T-cell (primary cell): ENCODE measurements at regions not wholly inside any gene's neighbourhood (a gene's known extent, or its start where the extent isn't known, plus 50 kb on each side); places are given as distances from the start of the nearest gene placed in this dataset.

ENCODE experiments used
- ATAC-seq, 4 experiments: fragments of 200-7000 bp in 3 of 4; fragments of 150-1000 bp in 1 of 4; cut with Tn5 transposase; replicated peaks in 1 of 4; 1 replicate in 3 of 4; 2 replicates in 1 of 4; pipeline ENCODE4 v1.10.0; 2021; ENCODE audit warnings: moderate library complexity in 3 of 4, mild to moderate bottlenecking in 2 of 4, moderate number of reproducible peaks in 1 of 4
- CTCF ChIA-PET, 2 donors: fragments of 300-600 bp; sonication (Branson Sonifier 250); formaldehyde crosslinking; loops; one replicate each; lab custom pipeline; 2022; ENCODE audit warnings: antibody characterized with exemption in 2 of 2; lab: Charles Lee
- POLR2A ChIA-PET, 2 donors: fragments of 300-600 bp; sonication (Branson Sonifier 250); formaldehyde crosslinking; loops; one replicate each; lab custom pipeline; 2022; ENCODE audit warnings: antibody characterized with exemption in 2 of 2; lab: Charles Lee
- DNase-seq, 35 experiments: peaks; one replicate each; pipeline versions ENCODE4 v3.0.0 to v3.0.0-alpha.2; 2013 to 2023
- H3K27ac ChIP-seq: one replicate; pipeline ENCODE4 v1.5.1; 2013; ENCODE audit warnings: low read length
- H3K27me3 ChIP-seq, 2 experiments: replicated peaks in 1 of 2; 1 replicate in 1 of 2; 2 replicates in 1 of 2; pipeline versions ENCODE4 v1.6.1 to v1.7.0; 2013; ENCODE audit warnings: low read length in 1 of 2, mixed read lengths in 1 of 2; ENCODE audit not compliant: control insufficient read depth in 2 of 2, insufficient read depth in 2 of 2; ENCODE audit errors: extremely low read depth in 1 of 2
- H3K36me3 ChIP-seq, 2 donors: 1 replicate in 1 of 2; 2 replicates in 1 of 2; pipeline versions ENCODE4 v1.6.1 to v1.7.0; 2013; ENCODE audit warnings: low read length in 1 of 2; ENCODE audit not compliant: control insufficient read depth in 2 of 2, insufficient read depth in 1 of 2; ENCODE audit errors: extremely low read depth in 1 of 2
- H3K4me1 ChIP-seq, 2 experiments: 1 replicate in 1 of 2; 2 replicates in 1 of 2; pipeline versions ENCODE4 v1.6.1 to v1.7.0; 2013; ENCODE audit warnings: low read length in 2 of 2, mixed read lengths in 1 of 2; ENCODE audit not compliant: insufficient read depth in 2 of 2, control insufficient read depth in 1 of 2; ENCODE audit errors: extremely low read depth in 1 of 2
- H3K4me3 ChIP-seq, 2 donors: 1 replicate in 1 of 2; 2 replicates in 1 of 2; pipeline versions ENCODE4 v1.5.1 to v1.7.0; 2013; ENCODE audit warnings: mild to moderate bottlenecking in 2 of 2, low read length in 1 of 2, moderate library complexity in 1 of 2; ENCODE audit not compliant: control insufficient read depth in 1 of 2; ENCODE audit errors: extremely low read depth in 1 of 2
- H3K9me3 ChIP-seq: 2 replicates; pipeline ENCODE4 v1.7.0; 2013
- H3K27ac Mint-ChIP-seq, 2 donors: one replicate each; pipeline ENCODE4 v1.8.0; 2020 to 2021; ENCODE audit warnings: mild to moderate bottlenecking in 2 of 2, mixed read lengths in 2 of 2
- H3K27me3 Mint-ChIP-seq, 2 donors: one replicate each; pipeline ENCODE4 v1.8.0; 2021 to 2022; ENCODE audit warnings: mixed read lengths in 2 of 2
- H3K36me3 Mint-ChIP-seq: one replicate; pipeline ENCODE4 v1.8.0; 2021; ENCODE audit warnings: mixed read lengths
- H3K4me1 Mint-ChIP-seq, 3 donors: one replicate each; pipeline ENCODE4 v1.8.0; 2020 to 2022; ENCODE audit warnings: mixed read lengths in 3 of 3, mild to moderate bottlenecking in 1 of 3
- H3K4me3 Mint-ChIP-seq, 3 donors: one replicate each; pipeline ENCODE4 v1.8.0; 2020 to 2022; ENCODE audit warnings: mild to moderate bottlenecking in 3 of 3, mixed read lengths in 3 of 3, moderate library complexity in 3 of 3
- H3K9me3 Mint-ChIP-seq, 3 donors: one replicate each; pipeline ENCODE4 v1.8.0; 2020 to 2022; ENCODE audit warnings: mixed read lengths in 3 of 3
- WGBS: methylation state at CpG from one replicate; pipeline ENCODE4 v1.1.5; 2013; ENCODE audit warnings: missing lambda C conversion rate; ENCODE audit not compliant: insufficient coverage; 5-methylcytosine and 5-hydroxymethylcytosine counted together

- DNase-seq (no peak), ATAC-seq (no peak)
- ChIA-PET CTCF (no interaction called here), POLR2A (no interaction called here)
- WGBS: 81% methylated on average over 5 of the region's 5 CpGs
- no peaks in the 10 kb centered on the region for H3K36me3 ChIP-seq
- no peaks in the 10 kb centered on the region for H3K4me1 ChIP-seq
- no peaks in the 10 kb centered on the region for H3K4me1 Mint-ChIP-seq
- no peak overlapping the region for H3K27ac ChIP-seq
- no peaks in the 10 kb centered on the region for H3K9me3 ChIP-seq
- peaks cover 9 to 10% of the 10 kb centered on the region in 2 donors for H3K27me3 Mint-ChIP-seq
- H3K4me3 Mint-ChIP-seq: no peak overlapping the region
- H3K27ac Mint-ChIP-seq: no peak overlapping the region
- H3K9me3 Mint-ChIP-seq: peaks cover 7 to 25% (median 25%) of the 10 kb centered on the region in 3 donors
- H3K27me3 ChIP-seq: peaks cover 0 to 14% of the 10 kb centered on the region in 2 experiments
- no peak overlapping the region for H3K4me3 ChIP-seq
- H3K36me3 Mint-ChIP-seq: peaks cover 2% of the 10 kb centered on the region
Measured at GRCh38 chr2:171627412-171627811, 59.9 kb upstream of the DYNC1I2 start.

- no peaks in the 10 kb centered on the region for H3K4me1 Mint-ChIP-seq
- ChIA-PET POLR2A (no interaction called here), CTCF (no interaction called here)
- 100% methylated on average over 1 of the region's 1 CpG for WGBS
- no peak overlapping the region for H3K27ac Mint-ChIP-seq
- Histone ChIP-seq H3K27me3 (peaks cover 0 to 14% of the 10 kb centered on the region in 2 experiments), H3K4me3 (no peak overlapping the region), H3K27ac (no peak overlapping the region), H3K36me3 (no peaks in the 10 kb centered on the region), H3K9me3 (no peaks in the 10 kb centered on the region), H3K4me1 (no peaks in the 10 kb centered on the region)
- no peak for DNase-seq
- H3K27me3 Mint-ChIP-seq: peaks cover 5 to 7% of the 10 kb centered on the region in 2 donors
- peaks cover 7 to 33% (median 25%) of the 10 kb centered on the region in 3 donors for H3K9me3 Mint-ChIP-seq
- no peak for ATAC-seq
- H3K36me3 Mint-ChIP-seq: peaks cover 2% of the 10 kb centered on the region
- H3K4me3 Mint-ChIP-seq: no peak overlapping the region
Measured at GRCh38 chr2:171629113-171629512, 58.2 kb upstream of the DYNC1I2 start.

GRCh38 chr2:171630089-171630770 is 57.0 kb upstream of the DYNC1I2 start:
- Histone ChIP-seq H3K27me3 (peaks cover 0 to 18% of the 10 kb centered on the region in 2 experiments), H3K4me3 (no peak overlapping the region), H3K27ac (no peak overlapping the region), H3K4me1 (no peaks in the 10 kb centered on the region), H3K36me3 (no peaks in the 10 kb centered on the region), H3K9me3 (no peaks in the 10 kb centered on the region)
- ChIA-PET POLR2A (no interaction called here), CTCF (no interaction called here)
- H3K27ac Mint-ChIP-seq: no peak overlapping the region
- no peak for DNase-seq
- no peaks in the 10 kb centered on the region for H3K4me1 Mint-ChIP-seq
- H3K36me3 Mint-ChIP-seq: peaks cover 2% of the 10 kb centered on the region
- peaks cover 7 to 33% (median 25%) of the 10 kb centered on the region in 3 donors for H3K9me3 Mint-ChIP-seq
- no CpG with 5 or more reads among the region's 3 CpGs for WGBS
- no peak overlapping the region for H3K4me3 Mint-ChIP-seq
- ATAC-seq: no peak
- H3K27me3 Mint-ChIP-seq: peaks cover 3 to 4% of the 10 kb centered on the region in 2 donors

- ChIA-PET CTCF (no interaction called here), POLR2A (no interaction called here)
- Histone ChIP-seq H3K4me3 (no peak overlapping the region), H3K9me3 (no peaks in the 10 kb centered on the region), H3K27ac (no peak overlapping the region), H3K27me3 (peaks cover 0 to 20% of the 10 kb centered on the region in 2 experiments), H3K4me1 (no peaks in the 10 kb centered on the region), H3K36me3 (no peaks in the 10 kb centered on the region)
- 89% methylated on average over 6 of the region's 8 CpGs for WGBS
- peaks cover 0 to 4% of the 10 kb centered on the region in 2 donors for H3K27me3 Mint-ChIP-seq
- H3K4me1 Mint-ChIP-seq: no peaks in the 10 kb centered on the region
- no peak overlapping the region for H3K4me3 Mint-ChIP-seq
- peaks cover 2% of the 10 kb centered on the region for H3K36me3 Mint-ChIP-seq
- ATAC-seq (no peak), DNase-seq (no peak)
- peaks cover 7 to 33% (median 25%) of the 10 kb centered on the region in 3 donors for H3K9me3 Mint-ChIP-seq
- no peak overlapping the region for H3K27ac Mint-ChIP-seq
Measured at GRCh38 chr2:171630812-171631626, 56.2 kb upstream of the DYNC1I2 start.
